ENCODE measurements at regions not wholly inside any gene's neighbourhood (a gene's known extent, or its start where the extent isn't known, plus 50 kb on each side); places are given as distances from the start of the nearest gene placed in this dataset.

DNA sequence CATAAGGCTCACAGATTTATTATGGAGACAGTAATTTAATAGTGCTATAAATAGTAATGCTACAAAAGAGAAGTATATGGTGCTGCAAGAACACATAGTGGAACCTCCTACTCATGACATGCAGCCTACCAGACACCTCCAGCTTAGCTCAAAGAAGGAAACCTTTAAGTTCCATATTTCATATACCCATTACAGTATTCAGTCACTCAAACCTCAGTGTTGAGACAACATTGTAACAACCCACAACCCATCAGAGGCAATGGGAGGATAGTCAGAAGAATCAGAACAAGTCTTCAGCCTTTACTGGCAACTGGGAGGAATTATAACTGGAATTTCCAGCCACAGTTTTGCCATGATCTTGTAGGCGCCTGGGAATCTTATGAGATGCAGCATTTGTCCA is 186.3 kb upstream of the VSTM2A start:
- Histone ChIP-seq H3K4me1 (ENCODE audit: control insufficient read depth, insufficient read depth, low read length) (no peaks in the 10 kb centered on the region), H3K79me1 (ENCODE audit: low read depth in 1 of 2, low read length in 2 of 2) (no peaks in the 10 kb centered on the region), H3K23ac (ENCODE audit: low read depth, low read length) (no peak overlapping the region), H3K36me3 (ENCODE audit: control insufficient read depth, insufficient read depth, low read length) (no peaks in the 10 kb centered on the region), H3K4me3 (ENCODE audit: insufficient read depth, low read depth, low read length) (no peak overlapping the region), H3K9me3 (ENCODE audit: control insufficient read depth, insufficient read depth, low read length) (peaks cover 13% of the 10 kb centered on the region), H2AK9ac (replicated peaks; ENCODE audit: low read depth, low read length, poor library complexity) (no peak overlapping the region), H2BK15ac (ENCODE audit: low read depth, low read length) (no peak overlapping the region), H3K27ac (ENCODE audit: insufficient read depth, low read length) (no peak overlapping the region), H3K14ac (replicated peaks; ENCODE audit: low read depth, low read length) (no peak overlapping the region), H3K4me2 (ENCODE audit: low read depth, low read length) (no peak overlapping the region), H2BK20ac (ENCODE audit: low read depth, low read length) (no peak overlapping the region), H3K4ac (ENCODE audit: low read depth, low read length) (no peak overlapping the region), H3K9ac (ENCODE audit: low read depth, low read length) (no peak overlapping the region), H3K56ac (ENCODE audit: extremely low read depth, insufficient read depth, low read length) (no peak overlapping the region), H2BK120ac (ENCODE audit: low read depth, low read length) (no peak overlapping the region), H2AK5ac (ENCODE audit: low read depth, low read length) (no peak overlapping the region), H3K27me3 (ENCODE audit: control insufficient read depth, insufficient read depth, low read length) (no peaks in the 10 kb centered on the region), H4K91ac (ENCODE audit: insufficient read depth, low read depth, low read length) (no peak overlapping the region), H3K18ac (ENCODE audit: low read depth, low read length) (no peak overlapping the region), H2BK5ac (ENCODE audit: low read depth, low read length, poor library complexity, severe bottlenecking) (no peak overlapping the region), H4K5ac (ENCODE audit: low read depth, low read length) (no peak overlapping the region), H4K20me1 (ENCODE audit: insufficient read depth, low read length) (no peaks in the 10 kb centered on the region), H2AFZ (replicated peaks; ENCODE audit: low read length, poor library complexity) (no peak overlapping the region), H3K9me1 (ENCODE audit: insufficient read depth, low read length) (no peaks in the 10 kb centered on the region), H4K8ac (ENCODE audit: low read depth in 2 of 2, low read length in 2 of 2) (no peak overlapping the region)
- ChIA-PET POLR2A (ENCODE audit: unreplicated experiment) (no interaction called here), CTCF (interaction anchor here (1.0 kb wide), 1 partner anchor 11 kb away, joined by 3 read pairs; no protein-coding TSS in a partner anchor)
- DNase-seq: no peak
- in situ Hi-C loops (cut with MboI; ENCODE audit: low sequenced_read_pairs) (no loop called here), dilution Hi-C loops (cut with HindIII; ENCODE audit: low sequenced_read_pairs, unreplicated experiment) (no loop called here), intact Hi-C loops (cut with micrococcal nuclease) (no loop called here)
- TF ChIP-seq MAZ (IDR thresholded peaks at IDR 0.05; ENCODE audit: borderline replicate concordance, low read depth, low read length) (no peak), RFX5 (IDR thresholded peaks at IDR 0.05; ENCODE audit: low read depth, low read length) (no peak), CHD1 (IDR thresholded peaks at IDR 0.05; ENCODE audit: low read depth, low read length) (no peak), SMC3 (IDR thresholded peaks at IDR 0.05; ENCODE audit: low read depth, low read length) (no peak)
- no TSS peak for BruUV-seq (replicated peaks)
- no peak for ATAC-seq (ENCODE audit: low read depth)
- WGBS, 2 experiments (ENCODE audit: extremely low coverage in 2 of 2, insufficient read length in 1 of 2): no CpG with 5 or more reads among the region's 1 CpG
